MM.1S (cell line): ENCODE measurements at regions not wholly inside any gene's neighbourhood (a gene's known extent, or its start where the extent isn't known, plus 50 kb on each side); places are given as distances from the start of the nearest gene placed in this dataset.

Experiments
- DNase-seq: peaks from one replicate; pipeline ENCODE4 v3.0.0-alpha.2; 2015
- H2AFZ ChIP-seq: fragments of 300-600 bp; sonication (generic); 2 replicates; pipeline ENCODE4 v1.6.0; 2016; ENCODE audit warnings: antibody characterized with exemption, low read length
- H3F3A ChIP-seq: fragments of 300-600 bp; sonication (generic); 2 replicates; pipeline ENCODE4 v1.6.1; 2016; ENCODE audit warnings: mild to moderate bottlenecking, antibody characterized with exemption, low read length, moderate library complexity, mixed read lengths; ENCODE audit not compliant: insufficient read depth
- H3K27ac ChIP-seq: fragments of 300-600 bp; sonication (generic); 2 replicates; pipeline ENCODE4 v1.5.1; 2016; ENCODE audit warnings: mild to moderate bottlenecking, low read length
- H3K27me3 ChIP-seq: fragments of 300-600 bp; sonication (generic); replicated peaks from 2 replicates; pipeline ENCODE4 v1.6.0; 2016; ENCODE audit warnings: low read length; ENCODE audit not compliant: insufficient read depth
- H3K36me3 ChIP-seq: fragments of 300-600 bp; sonication (generic); replicated peaks from 2 replicates; pipeline ENCODE4 v1.6.1; 2016; ENCODE audit warnings: mild to moderate bottlenecking, low read length, mixed read lengths; ENCODE audit not compliant: insufficient read depth
- H3K4me1 ChIP-seq: fragments of 300-600 bp; sonication (generic); 2 replicates; pipeline ENCODE4 v1.6.1; 2016; ENCODE audit warnings: low read length, mixed read lengths
- H3K4me2 ChIP-seq: fragments of 300-600 bp; sonication (generic); 2 replicates; pipeline ENCODE4 v1.6.0; 2016; ENCODE audit warnings: low read depth, low read length
- H3K4me3 ChIP-seq: fragments of 300-600 bp; sonication (generic); 2 replicates; pipeline ENCODE4 v1.5.1; 2016; ENCODE audit warnings: low read length, mixed read lengths
- H3K79me2 ChIP-seq: fragments of 300-600 bp; sonication (generic); 2 replicates; pipeline ENCODE4 v1.6.1; 2016; ENCODE audit warnings: mixed run types, low read length, mixed read lengths
- H3K9ac ChIP-seq: fragments of 300-600 bp; sonication (generic); 2 replicates; pipeline ENCODE4 v1.6.1; 2016; ENCODE audit warnings: low read length, mixed read lengths
- H3K9me2 ChIP-seq: fragments of 300-600 bp; sonication (generic); replicated peaks from 2 replicates; pipeline ENCODE4 v1.6.1; 2016; ENCODE audit warnings: mild to moderate bottlenecking, low read length, mixed read lengths; ENCODE audit not compliant: insufficient read depth
- H3K9me3 ChIP-seq: fragments of 300-600 bp; sonication (generic); replicated peaks from 2 replicates; pipeline ENCODE4 v1.6.1; 2016; ENCODE audit warnings: mild to moderate bottlenecking, low read length, mixed read lengths; ENCODE audit not compliant: insufficient read depth
- H4K20me1 ChIP-seq: fragments of 300-600 bp; sonication (generic); 2 replicates; pipeline ENCODE4 v1.6.1; 2016; ENCODE audit warnings: mild to moderate bottlenecking, low read length, moderate library complexity, mixed read lengths; ENCODE audit not compliant: insufficient read depth
- CTCF ChIP-seq: fragments of 300-600 bp; sonication (generic); IDR thresholded peaks from 2 replicates; pipeline ENCODE4 v1.5.1; 2016; ENCODE audit warnings: antibody characterized with exemption, low read length, mixed read lengths
- EZH2 ChIP-seq: fragments of 300-600 bp; sonication (generic); optimal IDR thresholded peaks from 2 replicates; pipeline ENCODE3; 2017; ENCODE audit warnings: low read depth, mild to moderate bottlenecking, antibody characterized with exemption, low read length, mixed read lengths
- EZH2phosphoT487 ChIP-seq: fragments of 300-600 bp; sonication (generic); IDR thresholded peaks from 2 replicates; pipeline ENCODE4 v1.6.1; 2018; ENCODE audit warnings: antibody characterized with exemption, low read length

GRCh38 chr13:34363266-34363665, 545.3 kb downstream of the RFC3 start:
- no peak for DNase-seq
- Histone ChIP-seq H2AFZ (no peak overlapping the region), H3F3A (no peaks in the 10 kb centered on the region), H3K27me3 (no peaks in the 10 kb centered on the region), H3K4me2 (no peak overlapping the region), H3K4me3 (no peak overlapping the region), H3K36me3 (no peaks in the 10 kb centered on the region), H3K9ac (no peak overlapping the region), H3K79me2 (no peaks in the 10 kb centered on the region), H3K4me1 (no peaks in the 10 kb centered on the region), H4K20me1 (no peaks in the 10 kb centered on the region), H3K9me2 (no peaks in the 10 kb centered on the region), H3K9me3 (no peaks in the 10 kb centered on the region), H3K27ac (no peak overlapping the region)
- TF ChIP-seq EZH2 (no peak), EZH2phosphoT487 (no peak), CTCF (no peak)

GRCh38 chr13:34364633-34365032, 546.7 kb downstream of the RFC3 start:
- Histone ChIP-seq H3F3A (no peaks in the 10 kb centered on the region), H3K9me2 (no peaks in the 10 kb centered on the region), H3K9me3 (no peaks in the 10 kb centered on the region), H3K9ac (no peak overlapping the region), H3K79me2 (no peaks in the 10 kb centered on the region), H2AFZ (no peak overlapping the region), H3K4me1 (no peaks in the 10 kb centered on the region), H3K27me3 (no peaks in the 10 kb centered on the region), H3K36me3 (no peaks in the 10 kb centered on the region), H4K20me1 (no peaks in the 10 kb centered on the region), H3K4me3 (no peak overlapping the region), H3K27ac (no peak overlapping the region), H3K4me2 (no peak overlapping the region)
- DNase-seq = no peak
- TF ChIP-seq EZH2phosphoT487 = no peak
- TF ChIP-seq EZH2 = no peak
- no peak for TF ChIP-seq CTCF

GRCh38 chr13:34369931-34370330, 552.0 kb downstream of the RFC3 start:
- DNase-seq = no peak
- Histone ChIP-seq H3K79me2 (no peaks in the 10 kb centered on the region), H3K4me3 (no peak overlapping the region), H3K27me3 (no peaks in the 10 kb centered on the region), H4K20me1 (no peaks in the 10 kb centered on the region), H3K9ac (no peak overlapping the region), H3K36me3 (no peaks in the 10 kb centered on the region), H3K9me2 (no peaks in the 10 kb centered on the region), H3K27ac (no peak overlapping the region), H3K4me2 (no peak overlapping the region), H3K4me1 (no peaks in the 10 kb centered on the region), H3K9me3 (no peaks in the 10 kb centered on the region), H3F3A (no peaks in the 10 kb centered on the region), H2AFZ (no peak overlapping the region)
- no peak for TF ChIP-seq EZH2phosphoT487
- no peak for TF ChIP-seq CTCF
- no peak for TF ChIP-seq EZH2
